Liver (tissue), 8 donors: ENCODE measurements at regions not wholly inside any gene's neighbourhood (a gene's known extent, or its start where the extent isn't known, plus 50 kb on each side); places are given as distances from the start of the nearest gene placed in this dataset.

ENCODE experiments used
- DNase-seq: peaks from one replicate; pipeline ENCODE4 v3.0.0-alpha.2; 2017; ENCODE audit warnings: low spot score
- H3K27ac ChIP-seq, 2 donors: one replicate each; pipeline ENCODE4 v1.7.0; 2013; ENCODE audit warnings: inconsistent platforms in 2 of 2, low read length in 2 of 2, control low read depth in 1 of 2, low read depth in 1 of 2, mild to moderate bottlenecking in 1 of 2
- H3K27me3 ChIP-seq, 4 donors: one replicate each; pipeline versions ENCODE4 v1.6.1 to v1.7.0; 2013; ENCODE audit warnings: low read length in 3 of 4, inconsistent platforms in 1 of 4, mild to moderate bottlenecking in 1 of 4, moderate library complexity in 1 of 4; ENCODE audit not compliant: control insufficient read depth in 4 of 4, insufficient read depth in 4 of 4
- H3K36me3 ChIP-seq, 4 donors: one replicate each; pipeline versions ENCODE4 v1.6.1 to v1.7.0; 2013; ENCODE audit warnings: low read length in 3 of 4, mild to moderate bottlenecking in 3 of 4, low read depth in 1 of 4, moderate library complexity in 1 of 4; ENCODE audit not compliant: control insufficient read depth in 4 of 4, insufficient read depth in 3 of 4
- H3K4me1 ChIP-seq, 4 donors: one replicate each; pipeline versions ENCODE4 v1.6.1 to v1.7.0; 2013; ENCODE audit warnings: low read length in 3 of 4, mild to moderate bottlenecking in 3 of 4, moderate library complexity in 1 of 4; ENCODE audit not compliant: control insufficient read depth in 4 of 4, insufficient read depth in 4 of 4
- H3K4me3 ChIP-seq, 3 donors: one replicate each; pipeline versions ENCODE4 v1.6.1 to v1.7.0; 2013; ENCODE audit warnings: low read length in 3 of 3, control low read depth in 1 of 3, low read depth in 1 of 3, mild to moderate bottlenecking in 1 of 3
- H3K9ac ChIP-seq, 2 donors: one replicate each; pipeline ENCODE4 v1.7.0; 2013; ENCODE audit warnings: low read length in 2 of 2, mild to moderate bottlenecking in 2 of 2, moderate library complexity in 2 of 2, control low read depth in 1 of 2, low read depth in 1 of 2
- H3K9me3 ChIP-seq, 4 donors: one replicate each; pipeline versions ENCODE4 v1.6.1 to v1.7.0; 2013; ENCODE audit warnings: low read length in 3 of 4; ENCODE audit not compliant: control insufficient read depth in 4 of 4
- EGR1 ChIP-seq, 2 donors: IDR thresholded peaks; 2 replicates each; pipeline ENCODE4 v1.6.1; 2016 to 2018; ENCODE audit warnings: antibody characterized with exemption in 2 of 2, low read depth in 2 of 2
- FOXA1 ChIP-seq: IDR thresholded peaks from 2 replicates; pipeline ENCODE4 v1.6.1; 2016; ENCODE audit warnings: antibody characterized with exemption
- FOXA2 ChIP-seq: IDR thresholded peaks from 2 replicates; pipeline ENCODE4 v1.6.1; 2016; ENCODE audit warnings: antibody characterized with exemption
- GABPA ChIP-seq, 2 donors: IDR thresholded peaks in 1 of 2; conservative IDR thresholded peaks in 1 of 2; 2 replicates each; pipeline ENCODE4 v1.6.1; 2016; ENCODE audit warnings: antibody characterized with exemption in 2 of 2, mild to moderate bottlenecking in 1 of 2, moderate library complexity in 1 of 2
- HNF4A ChIP-seq, 2 donors: conservative IDR thresholded peaks; 2 replicates each; pipeline ENCODE4 v1.6.1; 2016; ENCODE audit warnings: antibody characterized with exemption in 2 of 2, mild to moderate bottlenecking in 2 of 2
- HNF4G ChIP-seq: IDR thresholded peaks from 2 replicates; pipeline ENCODE4 v1.6.1; 2016; ENCODE audit warnings: antibody characterized with exemption
- JUND ChIP-seq, 2 donors: IDR thresholded peaks; 2 replicates each; pipeline ENCODE4 v1.6.1; 2016; ENCODE audit warnings: antibody characterized with exemption in 2 of 2
- NR2F2 ChIP-seq: IDR thresholded peaks from 2 replicates; pipeline ENCODE4 v1.6.1; 2016; ENCODE audit warnings: antibody characterized with exemption
- RAD21 ChIP-seq, 2 donors: IDR thresholded peaks; 2 replicates each; pipeline ENCODE4 v1.6.1; 2016; ENCODE audit warnings: antibody characterized with exemption in 2 of 2, mild to moderate bottlenecking in 2 of 2
- RXRA ChIP-seq, 2 donors: IDR thresholded peaks; 2 replicates each; pipeline ENCODE4 v1.6.1; 2017 to 2018; ENCODE audit warnings: antibody characterized with exemption in 2 of 2, mild to moderate bottlenecking in 1 of 2
- SP1 ChIP-seq: IDR thresholded peaks from 2 replicates; pipeline ENCODE4 v1.6.1; 2018; ENCODE audit warnings: antibody characterized with exemption, mild to moderate bottlenecking
- TAF1 ChIP-seq: conservative IDR thresholded peaks from 2 replicates; pipeline ENCODE4 v1.6.1; 2016; ENCODE audit warnings: antibody characterized with exemption, mild to moderate bottlenecking
- YY1 ChIP-seq: IDR thresholded peaks from 2 replicates; pipeline ENCODE4 v1.6.1; 2016; ENCODE audit warnings: antibody characterized with exemption, mild to moderate bottlenecking
- WGBS: extraction: QIAGEN DNeasy Blood & Tissue Kit; methylation state at CpG from one replicate; pipeline ENCODE4 v1.1.7; 2013; 5-methylcytosine and 5-hydroxymethylcytosine counted together
- TF ChIP-seq, protein P1 (sequence below): IDR thresholded peaks from 2 replicates; pipeline ENCODE4 v1.6.1; 2016; ENCODE audit warnings: antibody characterized with exemption
- TF ChIP-seq, protein P2 (sequence below): IDR thresholded peaks from 2 replicates; pipeline ENCODE4 v1.6.1; 2016; ENCODE audit warnings: antibody characterized with exemption
- TF ChIP-seq, protein P3 (sequence below): IDR thresholded peaks from 2 replicates; pipeline ENCODE4 v1.6.1; 2016; ENCODE audit warnings: antibody characterized with exemption, mild to moderate bottlenecking
- TF ChIP-seq, protein P4 (sequence below): fragments of 150-350 bp; IDR thresholded peaks from 2 replicates; pipeline ENCODE4 v1.5.1; 2017; ENCODE audit warnings: improper control_type of control experiment, low read depth, low read length; ENCODE audit not compliant: missing input control
- TF ChIP-seq, protein P5 (sequence below): IDR thresholded peaks from 2 replicates; pipeline ENCODE4 v1.6.1; 2016; ENCODE audit warnings: antibody characterized with exemption
- donor health status: healthy.
- donor health status: healthy.
- donor health status: healthy.
- donor health status: healthy.
- donor health status: healthy.

DNA sequence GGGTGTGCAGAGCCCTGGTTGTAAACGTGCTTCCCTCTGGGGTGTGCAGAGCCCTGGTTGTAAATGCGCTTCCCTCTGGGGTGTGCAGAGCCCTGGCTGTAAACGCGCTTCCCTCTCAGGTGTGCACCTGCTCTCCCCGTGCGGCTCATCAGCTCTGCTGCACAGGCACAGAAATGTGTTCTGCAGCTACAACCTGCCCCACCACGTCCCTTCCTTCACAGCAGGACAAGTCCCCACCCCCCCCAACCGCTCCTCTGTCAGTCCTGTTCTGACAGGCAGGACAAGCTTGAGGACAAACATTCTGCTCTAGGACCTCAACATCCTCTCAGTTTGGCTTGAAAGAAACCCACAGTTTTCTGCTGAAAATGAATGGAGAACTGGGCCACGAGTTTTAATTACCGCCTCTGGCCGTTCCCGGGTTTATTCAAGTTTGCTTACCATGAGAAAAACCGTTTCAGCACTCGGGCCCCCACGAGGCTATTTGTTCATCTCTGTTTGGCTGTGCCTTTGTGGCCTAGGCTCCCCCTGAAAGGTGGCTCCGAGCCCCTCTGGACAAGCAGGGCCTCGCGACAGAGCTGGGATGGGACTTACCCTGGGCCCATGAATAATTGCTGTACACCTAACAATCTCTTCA, 81.0 kb upstream of the ASB18 start (continued):
- TF ChIP-seq EGR1 (IDR thresholded peaks at IDR 0.05; ENCODE audit: low read depth in 2 of 2), result no peak
- no peak for TF ChIP-seq HNF4G

DNA sequence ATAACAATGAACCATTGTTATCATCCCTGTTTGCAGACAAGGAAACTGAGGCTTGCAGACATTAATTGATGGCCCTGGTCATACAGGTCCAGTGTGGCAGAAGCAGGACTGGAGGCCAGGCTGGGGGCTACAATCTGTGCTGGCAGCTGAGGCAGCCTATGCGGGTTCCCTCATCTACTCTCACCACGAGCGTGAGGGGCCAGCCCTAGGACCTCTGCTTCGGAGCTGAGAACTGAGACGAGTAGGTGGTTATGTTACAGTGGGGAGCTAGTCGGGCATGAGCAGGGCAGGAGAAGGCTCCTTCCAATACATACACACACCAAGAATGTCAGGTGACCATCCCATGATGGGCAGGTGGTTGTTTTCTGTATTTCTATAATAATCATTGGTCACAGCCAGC, 82.2 kb upstream of the ASB18 start:
- no peaks in the 10 kb centered on the region for H3K36me3 ChIP-seq
- no peak overlapping the region for H3K4me3 ChIP-seq
- no peak overlapping the region for H3K27ac ChIP-seq
- no peaks in the 10 kb centered on the region for H3K9me3 ChIP-seq
- WGBS, result 91% methylated on average over 6 of the region's 6 CpGs
- no peak for DNase-seq
- no peak overlapping the region for H3K9ac ChIP-seq
- H3K4me1 ChIP-seq, result no peaks in the 10 kb centered on the region
- H3K27me3 ChIP-seq, result peaks cover 0 to 2% (median 0%) of the 10 kb centered on the region in 4 donors
- TF ChIP-seq, protein P1, sequence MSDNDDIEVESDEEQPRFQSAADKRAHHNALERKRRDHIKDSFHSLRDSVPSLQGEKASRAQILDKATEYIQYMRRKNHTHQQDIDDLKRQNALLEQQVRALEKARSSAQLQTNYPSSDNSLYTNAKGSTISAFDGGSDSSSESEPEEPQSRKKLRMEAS, result no peak
- no peak for TF ChIP-seq TAF1
- TF ChIP-seq, protein P2, sequence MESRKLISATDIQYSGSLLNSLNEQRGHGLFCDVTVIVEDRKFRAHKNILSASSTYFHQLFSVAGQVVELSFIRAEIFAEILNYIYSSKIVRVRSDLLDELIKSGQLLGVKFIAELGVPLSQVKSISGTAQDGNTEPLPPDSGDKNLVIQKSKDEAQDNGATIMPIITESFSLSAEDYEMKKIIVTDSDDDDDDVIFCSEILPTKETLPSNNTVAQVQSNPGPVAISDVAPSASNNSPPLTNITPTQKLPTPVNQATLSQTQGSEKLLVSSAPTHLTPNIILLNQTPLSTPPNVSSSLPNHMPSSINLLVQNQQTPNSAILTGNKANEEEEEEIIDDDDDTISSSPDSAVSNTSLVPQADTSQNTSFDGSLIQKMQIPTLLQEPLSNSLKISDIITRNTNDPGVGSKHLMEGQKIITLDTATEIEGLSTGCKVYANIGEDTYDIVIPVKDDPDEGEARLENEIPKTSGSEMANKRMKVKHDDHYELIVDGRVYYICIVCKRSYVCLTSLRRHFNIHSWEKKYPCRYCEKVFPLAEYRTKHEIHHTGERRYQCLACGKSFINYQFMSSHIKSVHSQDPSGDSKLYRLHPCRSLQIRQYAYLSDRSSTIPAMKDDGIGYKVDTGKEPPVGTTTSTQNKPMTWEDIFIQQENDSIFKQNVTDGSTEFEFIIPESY, result no peak
- no peak for TF ChIP-seq NR2F2
- TF ChIP-seq HNF4A (conservative IDR thresholded peaks at IDR 0.05), result no peak
- TF ChIP-seq GABPA (IDR thresholded peaks at IDR 0.05 in 1 of 2, conservative IDR thresholded peaks at IDR 0.05 in 1 of 2), result no peak
- TF ChIP-seq, protein P3, sequence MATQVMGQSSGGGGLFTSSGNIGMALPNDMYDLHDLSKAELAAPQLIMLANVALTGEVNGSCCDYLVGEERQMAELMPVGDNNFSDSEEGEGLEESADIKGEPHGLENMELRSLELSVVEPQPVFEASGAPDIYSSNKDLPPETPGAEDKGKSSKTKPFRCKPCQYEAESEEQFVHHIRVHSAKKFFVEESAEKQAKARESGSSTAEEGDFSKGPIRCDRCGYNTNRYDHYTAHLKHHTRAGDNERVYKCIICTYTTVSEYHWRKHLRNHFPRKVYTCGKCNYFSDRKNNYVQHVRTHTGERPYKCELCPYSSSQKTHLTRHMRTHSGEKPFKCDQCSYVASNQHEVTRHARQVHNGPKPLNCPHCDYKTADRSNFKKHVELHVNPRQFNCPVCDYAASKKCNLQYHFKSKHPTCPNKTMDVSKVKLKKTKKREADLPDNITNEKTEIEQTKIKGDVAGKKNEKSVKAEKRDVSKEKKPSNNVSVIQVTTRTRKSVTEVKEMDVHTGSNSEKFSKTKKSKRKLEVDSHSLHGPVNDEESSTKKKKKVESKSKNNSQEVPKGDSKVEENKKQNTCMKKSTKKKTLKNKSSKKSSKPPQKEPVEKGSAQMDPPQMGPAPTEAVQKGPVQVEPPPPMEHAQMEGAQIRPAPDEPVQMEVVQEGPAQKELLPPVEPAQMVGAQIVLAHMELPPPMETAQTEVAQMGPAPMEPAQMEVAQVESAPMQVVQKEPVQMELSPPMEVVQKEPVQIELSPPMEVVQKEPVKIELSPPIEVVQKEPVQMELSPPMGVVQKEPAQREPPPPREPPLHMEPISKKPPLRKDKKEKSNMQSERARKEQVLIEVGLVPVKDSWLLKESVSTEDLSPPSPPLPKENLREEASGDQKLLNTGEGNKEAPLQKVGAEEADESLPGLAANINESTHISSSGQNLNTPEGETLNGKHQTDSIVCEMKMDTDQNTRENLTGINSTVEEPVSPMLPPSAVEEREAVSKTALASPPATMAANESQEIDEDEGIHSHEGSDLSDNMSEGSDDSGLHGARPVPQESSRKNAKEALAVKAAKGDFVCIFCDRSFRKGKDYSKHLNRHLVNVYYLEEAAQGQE, result no peak
- no peak for TF ChIP-seq EGR1 (IDR thresholded peaks at IDR 0.05; ENCODE audit: low read depth in 2 of 2)
- no peak for TF ChIP-seq HNF4G
- TF ChIP-seq, protein P4, sequence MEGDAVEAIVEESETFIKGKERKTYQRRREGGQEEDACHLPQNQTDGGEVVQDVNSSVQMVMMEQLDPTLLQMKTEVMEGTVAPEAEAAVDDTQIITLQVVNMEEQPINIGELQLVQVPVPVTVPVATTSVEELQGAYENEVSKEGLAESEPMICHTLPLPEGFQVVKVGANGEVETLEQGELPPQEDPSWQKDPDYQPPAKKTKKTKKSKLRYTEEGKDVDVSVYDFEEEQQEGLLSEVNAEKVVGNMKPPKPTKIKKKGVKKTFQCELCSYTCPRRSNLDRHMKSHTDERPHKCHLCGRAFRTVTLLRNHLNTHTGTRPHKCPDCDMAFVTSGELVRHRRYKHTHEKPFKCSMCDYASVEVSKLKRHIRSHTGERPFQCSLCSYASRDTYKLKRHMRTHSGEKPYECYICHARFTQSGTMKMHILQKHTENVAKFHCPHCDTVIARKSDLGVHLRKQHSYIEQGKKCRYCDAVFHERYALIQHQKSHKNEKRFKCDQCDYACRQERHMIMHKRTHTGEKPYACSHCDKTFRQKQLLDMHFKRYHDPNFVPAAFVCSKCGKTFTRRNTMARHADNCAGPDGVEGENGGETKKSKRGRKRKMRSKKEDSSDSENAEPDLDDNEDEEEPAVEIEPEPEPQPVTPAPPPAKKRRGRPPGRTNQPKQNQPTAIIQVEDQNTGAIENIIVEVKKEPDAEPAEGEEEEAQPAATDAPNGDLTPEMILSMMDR, result no peak
- no peak for TF ChIP-seq YY1
- TF ChIP-seq, protein P5, sequence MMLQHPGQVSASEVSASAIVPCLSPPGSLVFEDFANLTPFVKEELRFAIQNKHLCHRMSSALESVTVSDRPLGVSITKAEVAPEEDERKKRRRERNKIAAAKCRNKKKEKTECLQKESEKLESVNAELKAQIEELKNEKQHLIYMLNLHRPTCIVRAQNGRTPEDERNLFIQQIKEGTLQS, result no peak
- no peak for TF ChIP-seq SP1
- no peak for TF ChIP-seq RAD21 (IDR thresholded peaks at IDR 0.05)
- TF ChIP-seq RXRA (IDR thresholded peaks at IDR 0.05), result no peak
- TF ChIP-seq FOXA2, result no peak
- no peak for TF ChIP-seq FOXA1
- TF ChIP-seq JUND (IDR thresholded peaks at IDR 0.05), result no peak
